ENCODE measurements at regions not wholly inside any gene's neighbourhood (a gene's known extent, or its start where the extent isn't known, plus 50 kb on each side); places are given as distances from the start of the nearest gene placed in this dataset.

DNA sequence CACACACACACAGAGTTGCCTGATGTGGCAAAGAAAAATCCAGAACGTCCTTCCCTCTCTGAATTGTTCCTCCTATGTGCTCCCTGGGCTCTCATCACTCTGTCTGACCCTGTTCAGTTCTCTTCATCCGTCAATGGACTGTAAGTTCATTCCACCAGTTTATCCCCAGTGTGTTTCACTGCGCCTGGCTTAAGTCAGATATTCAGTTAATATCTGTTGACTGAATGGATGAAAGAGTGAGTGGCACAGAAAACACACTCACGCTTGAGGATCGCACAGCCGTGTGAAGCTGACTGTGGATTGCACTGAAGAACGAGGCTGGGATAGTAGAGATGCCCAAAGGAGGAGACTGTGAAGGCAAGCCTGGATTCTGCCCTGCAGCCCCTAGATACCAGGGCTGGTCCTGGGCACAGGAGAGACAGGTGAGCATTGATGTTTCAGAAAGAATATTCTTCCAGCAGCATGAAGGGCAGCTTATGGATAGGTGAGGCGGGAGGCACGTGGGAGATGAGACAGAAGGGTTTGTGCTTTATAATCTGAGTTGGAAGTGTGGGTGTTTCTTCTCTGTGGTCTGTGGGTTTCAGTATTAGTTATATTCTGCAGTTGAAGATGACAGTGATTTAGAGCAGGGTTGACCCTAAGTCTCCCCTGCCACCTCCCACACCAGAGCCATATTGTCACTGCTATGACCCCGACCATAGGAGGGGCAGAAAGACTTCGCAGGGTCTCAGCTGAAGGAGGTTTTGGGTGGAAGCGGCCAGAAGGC lies 129.9 kb downstream of the SOCS6 start:
- no peaks in the 10 kb centered on the region for H3K27me3 ChIP-seq (ENCODE audit: insufficient read depth, low read length, poor library complexity)
- DNase-seq (no peak), ATAC-seq (ENCODE audit: insufficient read depth, low read depth) (no peak)
- H3K4me2 ChIP-seq (ENCODE audit: insufficient read depth, low read length), result no peak overlapping the region
- no peaks in the 10 kb centered on the region for H3K9me3 ChIP-seq (ENCODE audit: insufficient read depth, low read length, severe bottlenecking)
- H3K27ac ChIP-seq (ENCODE audit: low read length), result no peak overlapping the region
- no peaks in the 10 kb centered on the region for H3K79me2 ChIP-seq (ENCODE audit: insufficient read depth, low read length)
- no peaks in the 10 kb centered on the region for H3K4me1 ChIP-seq (ENCODE audit: insufficient read depth, low read length)
- no peak for TF ChIP-seq EZH2 (IDR thresholded peaks at IDR 0.05; ENCODE audit: borderline replicate concordance, low read depth, low read length, severe bottlenecking)
- TF ChIP-seq, protein P1, sequence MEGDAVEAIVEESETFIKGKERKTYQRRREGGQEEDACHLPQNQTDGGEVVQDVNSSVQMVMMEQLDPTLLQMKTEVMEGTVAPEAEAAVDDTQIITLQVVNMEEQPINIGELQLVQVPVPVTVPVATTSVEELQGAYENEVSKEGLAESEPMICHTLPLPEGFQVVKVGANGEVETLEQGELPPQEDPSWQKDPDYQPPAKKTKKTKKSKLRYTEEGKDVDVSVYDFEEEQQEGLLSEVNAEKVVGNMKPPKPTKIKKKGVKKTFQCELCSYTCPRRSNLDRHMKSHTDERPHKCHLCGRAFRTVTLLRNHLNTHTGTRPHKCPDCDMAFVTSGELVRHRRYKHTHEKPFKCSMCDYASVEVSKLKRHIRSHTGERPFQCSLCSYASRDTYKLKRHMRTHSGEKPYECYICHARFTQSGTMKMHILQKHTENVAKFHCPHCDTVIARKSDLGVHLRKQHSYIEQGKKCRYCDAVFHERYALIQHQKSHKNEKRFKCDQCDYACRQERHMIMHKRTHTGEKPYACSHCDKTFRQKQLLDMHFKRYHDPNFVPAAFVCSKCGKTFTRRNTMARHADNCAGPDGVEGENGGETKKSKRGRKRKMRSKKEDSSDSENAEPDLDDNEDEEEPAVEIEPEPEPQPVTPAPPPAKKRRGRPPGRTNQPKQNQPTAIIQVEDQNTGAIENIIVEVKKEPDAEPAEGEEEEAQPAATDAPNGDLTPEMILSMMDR (IDR thresholded peaks at IDR 0.05; ENCODE audit: borderline replicate concordance, extremely low read depth, low read length, poor library complexity, severe bottlenecking), result no peak
- H3K36me3 ChIP-seq (ENCODE audit: insufficient read depth, low read length), result no peaks in the 10 kb centered on the region
- H4K20me1 ChIP-seq (ENCODE audit: insufficient read depth, low read length), result no peaks in the 10 kb centered on the region
- H3K4me3 ChIP-seq (ENCODE audit: low read depth in 1 of 2, low read length in 2 of 2), result no peak overlapping the region
- H3K9ac ChIP-seq (ENCODE audit: low read depth, low read length), result no peak overlapping the region
- H2AFZ ChIP-seq (ENCODE audit: low read depth, low read length), result no peak overlapping the region

GRCh38 chr18:70417847-70418246 lies 129.0 kb downstream of the SOCS6 start:
- no peak overlapping the region for H3K4me2 ChIP-seq (ENCODE audit: insufficient read depth, low read length)
- no peaks in the 10 kb centered on the region for H3K4me1 ChIP-seq (ENCODE audit: insufficient read depth, low read length)
- no peak overlapping the region for H2AFZ ChIP-seq (ENCODE audit: low read depth, low read length)
- TF ChIP-seq, protein P1 (IDR thresholded peaks at IDR 0.05; ENCODE audit: borderline replicate concordance, extremely low read depth, low read length, poor library complexity, severe bottlenecking), result no peak
- TF ChIP-seq EZH2 (IDR thresholded peaks at IDR 0.05; ENCODE audit: borderline replicate concordance, low read depth, low read length, severe bottlenecking), result no peak
- no peaks in the 10 kb centered on the region for H3K36me3 ChIP-seq (ENCODE audit: insufficient read depth, low read length)
- no peak overlapping the region for H3K4me3 ChIP-seq (ENCODE audit: low read depth in 1 of 2, low read length in 2 of 2)
- H3K9me3 ChIP-seq (ENCODE audit: insufficient read depth, low read length, severe bottlenecking), result no peaks in the 10 kb centered on the region
- no peaks in the 10 kb centered on the region for H3K79me2 ChIP-seq (ENCODE audit: insufficient read depth, low read length)
- no peak overlapping the region for H3K27ac ChIP-seq (ENCODE audit: low read length)
- no peak for DNase-seq
- no peaks in the 10 kb centered on the region for H3K27me3 ChIP-seq (ENCODE audit: insufficient read depth, low read length, poor library complexity)
- ATAC-seq (ENCODE audit: insufficient read depth, low read depth), result no peak
- H4K20me1 ChIP-seq (ENCODE audit: insufficient read depth, low read length), result no peaks in the 10 kb centered on the region
- no peak overlapping the region for H3K9ac ChIP-seq (ENCODE audit: low read depth, low read length)

GRCh38 chr18:70416496-70416895 lies 127.7 kb downstream of the SOCS6 start:
- ATAC-seq (ENCODE audit: insufficient read depth, low read depth) (no peak), DNase-seq (no peak)
- H3K9ac ChIP-seq (ENCODE audit: low read depth, low read length), result no peak overlapping the region
- H3K36me3 ChIP-seq (ENCODE audit: insufficient read depth, low read length), result no peaks in the 10 kb centered on the region
- TF ChIP-seq, protein P1 (IDR thresholded peaks at IDR 0.05; ENCODE audit: borderline replicate concordance, extremely low read depth, low read length, poor library complexity, severe bottlenecking), result no peak
- TF ChIP-seq EZH2 (IDR thresholded peaks at IDR 0.05; ENCODE audit: borderline replicate concordance, low read depth, low read length, severe bottlenecking), result no peak
- H3K4me2 ChIP-seq (ENCODE audit: insufficient read depth, low read length), result no peak overlapping the region
- no peaks in the 10 kb centered on the region for H4K20me1 ChIP-seq (ENCODE audit: insufficient read depth, low read length)
- H2AFZ ChIP-seq (ENCODE audit: low read depth, low read length), result no peak overlapping the region
- no peaks in the 10 kb centered on the region for H3K4me1 ChIP-seq (ENCODE audit: insufficient read depth, low read length)
- no peaks in the 10 kb centered on the region for H3K27me3 ChIP-seq (ENCODE audit: insufficient read depth, low read length, poor library complexity)
- H3K79me2 ChIP-seq (ENCODE audit: insufficient read depth, low read length), result no peaks in the 10 kb centered on the region
- no peaks in the 10 kb centered on the region for H3K9me3 ChIP-seq (ENCODE audit: insufficient read depth, low read length, severe bottlenecking)
- H3K4me3 ChIP-seq (ENCODE audit: low read depth in 1 of 2, low read length in 2 of 2), result no peak overlapping the region
- H3K27ac ChIP-seq (ENCODE audit: low read length), result no peak overlapping the region
